ENCODE measurements at regions not wholly inside any gene's neighbourhood (a gene's known extent, or its start where the extent isn't known, plus 50 kb on each side); places are given as distances from the start of the nearest gene placed in this dataset.

GRCh38 chr20:48571949-48572847, 255.6 kb downstream of the PREX1 start:
- DNase-seq, result peak; percentile 33

- DNase-seq, result no peak
Observed at GRCh38 chr20:48569679-48570078, 258.1 kb downstream of the PREX1 start.

GRCh38 chr20:48568520-48568919, 259.3 kb downstream of the PREX1 start:
- no peak for DNase-seq

- no peak for DNase-seq
Observed at GRCh38 chr20:48567145-48567544, 260.7 kb downstream of the PREX1 start.

- DNase-seq, result no peak
Observed at GRCh38 chr20:48564982-48565539, 262.7 kb downstream of the PREX1 start.

GRCh38 chr20:48563191-48563870, 264.5 kb downstream of the PREX1 start:
- no peak for DNase-seq

- no peak for DNase-seq
Observed at GRCh38 chr20:48562586-48563116, 265.1 kb downstream of the PREX1 start.

- DNase-seq, result no peak
Observed at GRCh38 chr20:48558906-48559305, 268.9 kb downstream of the PREX1 start.

GRCh38 chr20:48557380-48557779, 270.4 kb downstream of the PREX1 start:
- no peak for DNase-seq

- DNase-seq, result no peak
Observed at GRCh38 chr20:48556956-48557355, 270.8 kb downstream of the PREX1 start.

GRCh38 chr20:48552550-48552949, 275.2 kb downstream of the PREX1 start:
- DNase-seq, result no peak

GRCh38 chr20:48550814-48551213, 277.0 kb downstream of the PREX1 start:
- no peak for DNase-seq

GRCh38 chr20:48547664-48548063, 280.1 kb downstream of the PREX1 start:
- no peak for DNase-seq

- DNase-seq, result peak; percentile 22
Observed at GRCh38 chr20:48544402-48545339, 283.1 kb downstream of the PREX1 start.

- no peak for DNase-seq
Observed at GRCh38 chr20:48541581-48542071, 286.2 kb downstream of the PREX1 start.

- DNase-seq, result no peak
Observed at GRCh38 chr20:48538856-48539255, 288.9 kb downstream of the PREX1 start.

- DNase-seq, result no peak
Observed at GRCh38 chr20:48538058-48538825, 289.6 kb downstream of the PREX1 start.

GRCh38 chr20:48536206-48536605, 291.6 kb downstream of the PREX1 start:
- DNase-seq, result no peak

GRCh38 chr20:48535556-48535955, 292.2 kb downstream of the PREX1 start:
- DNase-seq, result no peak

GRCh38 chr20:48532028-48532427, 295.8 kb downstream of the PREX1 start:
- DNase-seq, result no peak

GRCh38 chr20:48531505-48531904, 296.3 kb downstream of the PREX1 start:
- no peak for DNase-seq

Measured in femur (tissue), 1 donor.